Ishikawa (cell line): ENCODE measurements at regions not wholly inside any gene's neighbourhood (a gene's known extent, or its start where the extent isn't known, plus 50 kb on each side); places are given as distances from the start of the nearest gene placed in this dataset.

Experiments used
- CEBPB ChIP-seq: IDR thresholded peaks from 2 replicates; pipeline ENCODE4 v1.6.1; 2012
- CREB1 ChIP-seq: IDR thresholded peaks from 2 replicates; pipeline ENCODE4 v1.6.1; 2012; ENCODE audit warnings: low read depth
- EP300 ChIP-seq: IDR thresholded peaks from 2 replicates; pipeline ENCODE4 v1.6.1; 2012; ENCODE audit warnings: borderline replicate concordance
- MAX ChIP-seq: IDR thresholded peaks from 2 replicates; pipeline ENCODE4 v1.6.1; 2012
- RAD21 ChIP-seq: IDR thresholded peaks from 2 replicates; pipeline ENCODE4 v1.6.1; 2012; ENCODE audit warnings: low read depth
- TAF1 ChIP-seq: IDR thresholded peaks from 2 replicates; pipeline ENCODE4 v1.6.1; 2012; ENCODE audit warnings: low read depth, mild to moderate bottlenecking

DNA sequence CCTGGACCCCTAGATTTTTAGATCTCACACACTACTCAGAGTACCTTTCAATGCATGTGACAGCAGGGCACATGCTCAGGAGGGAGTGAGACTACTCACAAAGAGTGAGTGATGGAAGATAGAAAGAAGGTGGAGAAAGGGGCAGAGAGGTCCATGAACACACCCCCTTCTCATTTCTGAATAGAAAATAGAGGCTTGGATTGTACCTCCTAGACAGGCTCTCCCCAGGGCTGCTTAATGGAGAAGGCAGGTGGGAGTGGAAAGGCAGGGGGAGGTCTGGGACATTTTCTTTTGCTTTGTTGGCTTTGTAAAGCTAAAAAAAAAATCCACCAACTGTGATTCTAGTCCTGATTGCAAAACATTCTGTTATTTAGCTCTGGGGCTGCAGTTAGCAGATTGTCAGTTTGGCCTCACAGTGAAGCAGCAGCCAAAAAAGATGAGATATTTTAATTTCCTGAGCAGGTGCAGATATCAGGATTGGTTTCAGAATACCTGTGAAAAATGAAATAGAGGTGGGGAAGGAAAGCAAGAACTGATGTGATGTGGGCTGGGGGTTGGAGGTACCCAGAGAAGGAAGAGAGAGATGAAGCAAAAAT lies 119.3 kb upstream of the GYPC start:
- TF ChIP-seq EP300 (no peak), CEBPB (no peak), TAF1 (no peak), CREB1 (no peak), MAX (no peak), RAD21 (no peak)
